PC-9 (cell line): ENCODE measurements at regions not wholly inside any gene's neighbourhood (a gene's known extent, or its start where the extent isn't known, plus 50 kb on each side); places are given as distances from the start of the nearest gene placed in this dataset.

Source experiments
- BruUV-seq: library from RNA; stranded (reverse); fragments of 400-500 nt; replicated peaks from 2 replicates; lab custom pipeline; 2021; lab: Mats Ljungman, UMichigan
- CTCF ChIA-PET: fragments of 300-600 bp; sonication (Branson Sonifier 250); formaldehyde crosslinking; loops from one replicate; lab custom pipeline; 2022; ENCODE audit warnings: antibody characterized with exemption; lab: Charles Lee
- POLR2A ChIA-PET: fragments of 300-600 bp; sonication (Branson Sonifier 250); formaldehyde crosslinking; loops from one replicate; lab custom pipeline; 2022; ENCODE audit warnings: antibody characterized with exemption; ENCODE audit not compliant: unreplicated experiment; lab: Charles Lee
- DNase-seq, 2 experiments: peaks; one replicate each; pipeline versions ENCODE4 v3.0.0 to v3.0.0-alpha.2; 2015 to 2022; ENCODE audit warnings: mixed read lengths in 1 of 2
- H2AFZ ChIP-seq: fragments of 200-600 bp; sonication (generic); 2 replicates; pipeline ENCODE4 v1.8.1; 2017; ENCODE audit warnings: antibody characterized with exemption
- H3F3A ChIP-seq: fragments of 200-600 bp; sonication (generic); 2 replicates; pipeline ENCODE4 v1.8.1; 2017; ENCODE audit warnings: antibody characterized with exemption, mild to moderate bottlenecking, low read depth; ENCODE audit not compliant: insufficient read depth
- H3K27ac ChIP-seq: fragments of 200-600 bp; sonication (generic); 2 replicates; pipeline ENCODE4 v1.6.1; 2016; ENCODE audit warnings: mixed run types
- H3K27me3 ChIP-seq: fragments of 200-600 bp; sonication (generic); 2 replicates; pipeline ENCODE4 v1.6.1; 2016; ENCODE audit warnings: low read depth, mixed run types; ENCODE audit not compliant: insufficient read depth
- H3K36me3 ChIP-seq: fragments of 200-600 bp; sonication (generic); 2 replicates; pipeline ENCODE4 v1.6.1; 2016; ENCODE audit warnings: low read depth, mixed run types
- H3K4me1 ChIP-seq: fragments of 200-600 bp; sonication (generic); replicated peaks from 2 replicates; pipeline ENCODE4 v1.6.1; 2016; ENCODE audit warnings: mixed run types; ENCODE audit not compliant: insufficient read depth
- H3K4me2 ChIP-seq: fragments of 200-600 bp; sonication (generic); 2 replicates; pipeline ENCODE4 v1.6.1; 2017; ENCODE audit warnings: mixed run types
- H3K4me3 ChIP-seq: fragments of 200-600 bp; sonication (generic); 2 replicates; pipeline ENCODE4 v1.6.1; 2016; ENCODE audit warnings: mixed run types
- H3K79me2 ChIP-seq: fragments of 200-600 bp; sonication (generic); 2 replicates; pipeline ENCODE4 v1.6.1; 2017; ENCODE audit warnings: low read depth, mixed run types
- H3K9me2 ChIP-seq: fragments of 200-600 bp; sonication (generic); 2 replicates; pipeline ENCODE4 v1.8.1; 2017; ENCODE audit warnings: mild to moderate bottlenecking; ENCODE audit not compliant: insufficient read depth
- H3K9me3 ChIP-seq: fragments of 200-600 bp; sonication (generic); 2 replicates; pipeline ENCODE4 v1.8.1; 2016; ENCODE audit warnings: low read depth; ENCODE audit not compliant: insufficient read depth
- H4K20me1 ChIP-seq: fragments of 200-600 bp; sonication (generic); 2 replicates; pipeline ENCODE4 v1.8.1; 2017; ENCODE audit not compliant: insufficient read depth
- EZH2 ChIP-seq: fragments of 200-600 bp; sonication (generic); IDR thresholded peaks from 2 replicates; pipeline ENCODE4 v1.8.0; 2017; ENCODE audit warnings: antibody characterized with exemption, low read depth
- intact Hi-C: fragments of 100-400 bp; cut with micrococcal nuclease; formaldehyde crosslinking; loops from one replicate; pipeline ENCODE4 v1.10.0; 2022; ENCODE audit not compliant: unreplicated experiment
- TF ChIP-seq, protein P1 (sequence below): fragments of 200-600 bp; sonication (generic); conservative IDR thresholded peaks from 2 replicates; pipeline ENCODE4 v1.6.1; 2017; ENCODE audit warnings: mixed run types, antibody characterized with exemption, mild to moderate bottlenecking, moderate library complexity

DNA sequence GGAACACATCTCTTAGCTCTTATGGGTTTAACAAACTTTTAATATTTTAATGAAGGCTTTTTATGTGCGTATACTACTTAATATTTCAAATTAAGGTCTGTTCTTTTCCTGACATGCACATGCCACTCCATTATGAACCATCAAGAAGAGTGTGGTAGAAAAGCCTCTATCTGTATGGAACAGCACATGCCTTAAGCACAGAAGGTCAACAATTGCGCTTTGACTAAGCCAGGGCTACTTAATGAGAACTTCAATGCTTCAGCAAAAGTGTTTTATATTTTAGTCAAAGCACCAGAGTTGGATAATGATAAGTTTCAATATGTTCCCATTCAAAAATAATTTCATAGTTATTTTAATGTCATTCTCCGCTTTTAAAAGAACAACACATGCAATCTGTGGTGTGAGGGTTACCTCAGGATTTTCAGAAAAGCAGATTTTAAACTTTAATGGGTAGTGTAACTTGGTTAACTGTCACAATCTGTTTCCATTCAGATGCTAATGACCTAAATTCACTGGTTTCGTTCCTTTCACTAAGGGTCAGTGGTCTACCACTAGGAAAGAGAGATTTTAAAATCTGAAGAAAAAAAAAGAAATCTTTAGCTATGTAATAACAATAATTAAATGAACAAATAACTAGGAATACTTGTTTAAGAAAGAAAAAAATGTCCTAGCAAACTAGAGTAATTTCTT, 193.4 kb upstream of the NOVA1 start:
- no peak overlapping the region for H3K27ac ChIP-seq
- H3K9me2 ChIP-seq: no peaks in the 10 kb centered on the region
- ChIA-PET CTCF (no interaction called here), POLR2A (no interaction called here)
- H3K9me3 ChIP-seq: no peaks in the 10 kb centered on the region
- intact Hi-C loops: no loop called here
- H3K4me2 ChIP-seq: no peak overlapping the region
- no peaks in the 10 kb centered on the region for H3K36me3 ChIP-seq
- H4K20me1 ChIP-seq: no peaks in the 10 kb centered on the region
- no peaks in the 10 kb centered on the region for H3K4me1 ChIP-seq
- no peak overlapping the region for H3K4me3 ChIP-seq
- no peaks in the 10 kb centered on the region for H3K79me2 ChIP-seq
- DNase-seq: no peak
- TF ChIP-seq, protein P1, sequence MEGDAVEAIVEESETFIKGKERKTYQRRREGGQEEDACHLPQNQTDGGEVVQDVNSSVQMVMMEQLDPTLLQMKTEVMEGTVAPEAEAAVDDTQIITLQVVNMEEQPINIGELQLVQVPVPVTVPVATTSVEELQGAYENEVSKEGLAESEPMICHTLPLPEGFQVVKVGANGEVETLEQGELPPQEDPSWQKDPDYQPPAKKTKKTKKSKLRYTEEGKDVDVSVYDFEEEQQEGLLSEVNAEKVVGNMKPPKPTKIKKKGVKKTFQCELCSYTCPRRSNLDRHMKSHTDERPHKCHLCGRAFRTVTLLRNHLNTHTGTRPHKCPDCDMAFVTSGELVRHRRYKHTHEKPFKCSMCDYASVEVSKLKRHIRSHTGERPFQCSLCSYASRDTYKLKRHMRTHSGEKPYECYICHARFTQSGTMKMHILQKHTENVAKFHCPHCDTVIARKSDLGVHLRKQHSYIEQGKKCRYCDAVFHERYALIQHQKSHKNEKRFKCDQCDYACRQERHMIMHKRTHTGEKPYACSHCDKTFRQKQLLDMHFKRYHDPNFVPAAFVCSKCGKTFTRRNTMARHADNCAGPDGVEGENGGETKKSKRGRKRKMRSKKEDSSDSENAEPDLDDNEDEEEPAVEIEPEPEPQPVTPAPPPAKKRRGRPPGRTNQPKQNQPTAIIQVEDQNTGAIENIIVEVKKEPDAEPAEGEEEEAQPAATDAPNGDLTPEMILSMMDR: no peak
- TF ChIP-seq EZH2: no peak
- no TSS peak for BruUV-seq
- H3K27me3 ChIP-seq: no peaks in the 10 kb centered on the region
- no peaks in the 10 kb centered on the region for H3F3A ChIP-seq
- H2AFZ ChIP-seq: no peak overlapping the region

DNA sequence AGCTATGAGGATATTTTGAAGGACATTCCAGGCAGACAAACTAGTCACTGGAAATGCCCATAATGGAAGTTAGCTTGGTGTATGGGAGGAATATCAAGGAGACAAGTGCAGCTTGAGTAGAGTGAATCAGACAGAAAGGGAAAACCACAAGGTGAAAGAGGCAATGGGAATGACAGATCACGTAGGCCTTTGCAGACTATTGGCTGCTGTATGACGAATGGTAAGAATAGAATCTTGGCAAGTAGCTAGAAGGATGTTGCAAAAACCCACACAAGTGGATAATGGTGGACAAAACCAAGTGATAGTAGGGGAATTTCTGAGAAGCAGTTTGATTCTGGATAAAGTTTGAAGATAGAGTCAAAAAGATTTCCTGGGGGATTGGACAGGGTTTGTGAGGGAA, 196.9 kb upstream of the NOVA1 start:
- no peak overlapping the region for H2AFZ ChIP-seq
- H3K4me3 ChIP-seq: no peak overlapping the region
- no peak overlapping the region for H3K27ac ChIP-seq
- H3K4me2 ChIP-seq: no peak overlapping the region
- BruUV-seq: no TSS peak
- CTCF ChIA-PET: no interaction called here
- intact Hi-C loops: no loop called here
- H3K9me2 ChIP-seq: no peaks in the 10 kb centered on the region
- H3K4me1 ChIP-seq: no peaks in the 10 kb centered on the region
- POLR2A ChIA-PET: no interaction called here
- TF ChIP-seq, protein P1: no peak
- no peak for TF ChIP-seq EZH2
- no peaks in the 10 kb centered on the region for H3K9me3 ChIP-seq
- H4K20me1 ChIP-seq: no peaks in the 10 kb centered on the region
- DNase-seq: no peak
- H3K27me3 ChIP-seq: no peaks in the 10 kb centered on the region
- no peaks in the 10 kb centered on the region for H3K79me2 ChIP-seq
- no peaks in the 10 kb centered on the region for H3K36me3 ChIP-seq
- no peaks in the 10 kb centered on the region for H3F3A ChIP-seq

DNA sequence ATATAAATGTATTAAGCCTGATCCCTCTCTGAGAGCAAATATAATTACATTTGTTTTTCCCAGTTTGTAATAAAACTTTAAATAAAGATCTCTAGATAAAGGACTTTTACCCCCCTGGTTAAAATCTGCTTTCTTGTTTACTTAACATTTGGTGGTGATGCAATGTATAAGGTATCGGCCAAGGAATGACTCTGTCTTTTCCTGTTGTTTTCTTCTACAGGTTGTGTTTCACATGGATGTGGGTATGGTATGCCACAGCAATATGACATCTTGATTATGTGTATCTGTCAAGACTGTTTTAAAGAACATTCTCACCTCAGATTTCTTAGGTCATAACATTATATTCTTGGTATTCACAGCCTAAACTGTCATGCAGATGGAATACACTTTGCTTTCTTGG, 210.6 kb upstream of the NOVA1 start:
- no peak for TF ChIP-seq EZH2
- TF ChIP-seq, protein P1: no peak
- Histone ChIP-seq H3F3A (no peaks in the 10 kb centered on the region), H2AFZ (no peak overlapping the region), H3K9me2 (no peaks in the 10 kb centered on the region), H3K4me2 (no peak overlapping the region), H3K4me3 (no peak overlapping the region), H3K27ac (no peak overlapping the region), H3K9me3 (no peaks in the 10 kb centered on the region), H3K79me2 (no peaks in the 10 kb centered on the region), H3K36me3 (no peaks in the 10 kb centered on the region), H4K20me1 (no peaks in the 10 kb centered on the region), H3K27me3 (no peaks in the 10 kb centered on the region), H3K4me1 (no peaks in the 10 kb centered on the region)
- ChIA-PET POLR2A (no interaction called here), CTCF (no interaction called here)
- intact Hi-C loops: no loop called here
- DNase-seq: no peak
- no TSS peak for BruUV-seq
